RKO (cell line): ENCODE measurements at regions not wholly inside any gene's neighbourhood (a gene's known extent, or its start where the extent isn't known, plus 50 kb on each side); places are given as distances from the start of the nearest gene placed in this dataset.

Experiments used
- DNase-seq: peaks from one replicate; pipeline ENCODE4 v3.0.0-alpha.2; 2016; ENCODE audit warnings: low spot score

DNA sequence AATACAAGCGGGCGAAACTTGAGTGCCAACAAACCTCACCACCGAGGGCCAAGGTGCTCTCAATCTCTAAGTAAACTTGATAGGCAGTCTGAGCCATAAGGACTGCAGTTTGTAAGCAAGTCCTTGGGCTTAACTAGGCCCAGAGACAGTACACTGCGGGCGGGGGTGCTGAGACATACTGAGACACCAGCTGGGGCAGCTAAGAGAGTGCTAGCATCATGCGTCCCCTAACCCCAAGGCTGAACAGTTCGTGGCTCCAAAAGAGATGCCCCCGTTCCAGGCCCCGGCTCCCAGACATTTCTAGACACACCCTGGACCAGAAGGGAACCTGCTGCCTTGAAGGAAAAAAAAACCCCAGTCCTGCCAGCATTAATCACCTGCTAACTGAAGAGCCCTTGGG lies 126.8 kb upstream of the PRDX4 start:
- no peak for DNase-seq

DNA sequence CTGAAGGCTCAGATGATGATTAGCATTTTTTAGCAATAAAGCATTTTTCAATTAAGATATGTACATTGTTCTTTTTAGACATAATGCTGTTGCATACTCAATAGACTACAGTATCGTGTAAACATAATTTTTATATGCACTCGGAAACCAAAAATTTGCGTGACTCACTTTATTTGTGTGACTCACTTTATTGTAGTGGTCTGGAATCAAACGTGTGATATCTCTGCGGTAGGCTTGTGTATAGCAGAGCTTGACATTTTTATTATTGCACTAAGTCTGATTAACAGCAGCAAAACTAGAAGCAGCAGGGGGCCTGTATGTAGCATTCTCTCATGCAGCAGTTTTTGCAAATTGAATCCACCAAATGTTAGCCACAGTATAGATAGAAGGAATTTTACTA lies 119.1 kb upstream of the PRDX4 start:
- DNase-seq: peak; percentile 2

DNA sequence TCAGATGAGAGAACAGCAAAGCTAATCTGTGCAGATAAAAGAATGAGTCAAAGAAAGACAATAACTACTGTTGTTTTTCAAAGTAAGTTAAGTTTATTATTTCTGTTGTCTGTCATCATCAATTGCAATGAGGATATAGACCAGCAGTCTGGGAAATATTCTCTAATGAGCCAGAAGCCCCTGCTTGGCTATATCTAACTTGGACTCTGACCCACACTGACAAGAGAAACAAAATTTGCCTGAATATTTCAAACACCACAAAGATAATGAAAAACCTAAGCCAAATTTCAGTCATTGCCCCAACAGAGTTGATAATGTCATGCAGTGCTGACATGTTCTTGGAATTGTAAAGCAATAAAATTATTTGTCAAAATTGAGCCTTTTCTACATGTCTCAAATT lies 115.0 kb upstream of the PRDX4 start:
- DNase-seq: no peak

DNA sequence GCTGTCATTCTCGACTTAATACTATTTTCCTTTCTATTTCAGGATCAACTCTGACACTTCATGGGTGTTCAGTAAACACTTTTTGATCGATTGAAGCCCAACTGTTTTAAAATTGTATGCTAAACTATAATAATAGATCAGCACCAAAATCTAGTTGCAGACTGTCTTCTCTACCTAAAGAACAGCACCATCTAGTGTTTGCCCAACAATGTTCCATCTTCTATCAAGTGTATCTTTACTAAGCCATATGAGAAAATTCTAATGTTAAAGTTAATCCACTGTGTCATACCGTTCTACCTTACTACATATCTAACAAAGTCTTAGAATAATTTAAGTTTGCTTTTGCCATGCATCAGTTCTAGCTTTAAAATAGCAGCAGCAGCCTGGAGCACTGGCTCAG lies 113.0 kb upstream of the PRDX4 start:
- peak; percentile 67 for DNase-seq

DNA sequence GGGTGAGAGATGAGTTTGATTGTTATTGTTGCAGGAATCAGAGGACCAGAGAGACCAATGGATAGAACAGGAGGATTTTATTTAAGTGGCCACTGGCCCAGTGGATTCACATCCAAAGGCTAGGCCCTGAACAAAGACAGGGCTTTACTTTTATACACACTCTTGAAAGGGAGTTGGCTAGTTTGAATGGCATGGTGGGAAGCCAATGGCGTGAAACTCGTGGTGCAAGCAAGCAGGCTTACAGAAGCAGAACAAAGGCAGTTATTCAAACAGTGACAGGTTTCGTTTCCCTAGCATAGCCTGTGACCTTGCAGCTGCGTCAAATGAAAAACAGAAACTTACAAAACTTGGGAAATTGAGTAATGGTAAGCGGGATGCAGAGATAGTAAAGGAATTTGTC lies 110.2 kb upstream of the PRDX4 start:
- no peak for DNase-seq

DNA sequence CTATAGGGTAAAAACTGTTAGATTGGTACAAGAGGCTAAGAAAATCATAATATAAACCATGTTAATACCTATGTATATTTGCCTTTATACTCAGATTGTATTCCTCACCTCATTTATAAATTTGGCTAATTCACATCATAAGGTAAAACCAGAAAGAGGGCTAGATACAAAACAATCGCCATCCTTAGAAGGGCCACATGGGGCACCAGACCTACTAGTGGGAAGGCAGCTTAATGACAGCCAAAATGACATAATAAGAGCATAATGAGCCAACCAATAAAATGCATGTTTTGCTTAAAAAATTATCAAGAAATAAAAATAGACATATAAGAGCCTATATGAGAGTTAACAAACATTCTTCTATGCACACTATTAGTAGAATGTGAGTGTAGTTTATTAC lies 107.3 kb upstream of the PRDX4 start:
- peak; percentile 17 for DNase-seq

DNA sequence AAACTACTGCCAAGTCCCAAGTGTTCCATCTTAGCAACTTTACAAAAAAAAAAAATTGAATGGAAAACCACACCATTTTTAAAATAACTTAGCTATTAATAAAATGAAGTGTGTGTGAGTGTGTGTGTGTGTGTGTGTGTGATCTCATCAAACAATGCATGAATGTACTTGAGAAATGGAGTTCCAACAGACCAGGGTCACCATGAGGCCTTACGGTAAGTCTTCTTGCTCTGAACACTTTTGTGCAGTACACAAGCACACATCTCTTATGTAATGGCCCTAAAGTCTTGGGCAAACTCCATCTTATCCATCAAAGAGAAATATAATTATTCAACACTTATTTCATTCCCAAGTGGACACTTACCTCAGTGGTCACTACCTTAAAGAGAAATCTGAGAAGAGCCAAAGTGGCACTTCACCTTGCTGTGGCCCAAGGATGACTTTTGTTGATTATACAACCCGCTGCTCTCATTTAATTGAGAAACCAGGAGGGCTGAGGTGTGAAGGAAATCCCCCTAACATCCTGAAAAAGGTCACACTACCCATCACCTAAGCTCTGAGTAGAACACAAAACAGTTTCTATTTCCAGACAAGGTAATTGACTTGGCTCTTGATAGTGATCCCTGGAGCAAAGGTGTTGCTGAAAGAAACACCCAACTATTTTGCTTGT lies 96.5 kb upstream of the PRDX4 start:
- no peak for DNase-seq

DNA sequence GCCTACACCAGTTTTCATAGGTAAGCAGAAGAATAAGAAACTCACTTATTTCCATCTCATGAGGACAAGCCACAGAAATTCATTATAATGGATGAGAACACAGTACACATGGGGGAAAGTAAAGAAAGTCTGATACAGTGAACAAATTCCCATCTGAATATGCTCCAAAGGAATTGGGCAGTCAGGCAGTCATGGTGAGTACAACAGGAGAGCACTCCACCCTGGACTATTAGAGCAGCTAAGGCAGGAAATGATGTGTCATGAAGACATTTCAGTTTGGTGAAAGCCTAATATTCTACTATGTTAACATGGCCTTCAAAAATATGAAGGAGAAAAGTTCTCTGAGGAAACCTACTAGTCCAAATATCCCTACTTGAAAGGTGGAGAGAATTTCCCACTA lies 92.0 kb upstream of the PRDX4 start:
- DNase-seq: no peak

DNA sequence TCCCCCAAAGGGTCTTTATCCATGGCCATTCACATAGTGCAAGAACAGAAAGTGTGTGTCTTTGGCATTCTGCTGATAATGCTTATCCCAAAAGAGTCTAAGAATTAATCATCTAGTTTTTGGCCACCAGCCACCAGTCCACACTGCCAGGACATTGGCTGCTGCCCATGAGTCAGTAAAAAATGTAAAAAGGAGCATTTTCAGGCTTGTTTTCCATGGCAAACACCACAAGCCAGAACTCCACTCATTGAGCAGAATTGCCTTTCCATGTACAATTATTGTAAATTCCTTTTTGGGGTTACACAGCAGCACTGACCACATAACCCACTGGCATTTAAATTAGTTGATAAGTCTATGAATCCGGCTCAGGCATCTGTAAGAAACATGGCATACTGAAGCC lies 89.2 kb upstream of the PRDX4 start:
- DNase-seq: peak; percentile 29

DNA sequence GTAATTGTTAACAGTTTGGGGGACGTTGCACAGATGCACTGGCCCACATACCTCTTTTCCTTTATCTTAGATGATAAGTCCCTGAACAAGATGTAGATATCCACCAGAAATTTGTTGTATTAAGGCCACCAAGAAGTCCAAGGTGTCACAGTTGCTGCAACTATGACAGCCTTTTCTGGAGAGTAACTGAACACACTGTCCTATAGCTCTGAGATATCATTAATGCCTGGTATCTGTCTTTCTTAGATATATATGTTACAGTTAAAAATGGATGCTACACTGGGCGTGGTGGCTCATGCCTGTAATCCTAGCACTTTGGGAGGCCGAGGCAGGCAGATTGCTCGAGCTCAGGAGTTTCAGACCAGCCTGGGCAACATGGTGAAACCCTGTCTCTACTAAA lies 77.8 kb upstream of the PRDX4 start:
- no peak for DNase-seq

DNA sequence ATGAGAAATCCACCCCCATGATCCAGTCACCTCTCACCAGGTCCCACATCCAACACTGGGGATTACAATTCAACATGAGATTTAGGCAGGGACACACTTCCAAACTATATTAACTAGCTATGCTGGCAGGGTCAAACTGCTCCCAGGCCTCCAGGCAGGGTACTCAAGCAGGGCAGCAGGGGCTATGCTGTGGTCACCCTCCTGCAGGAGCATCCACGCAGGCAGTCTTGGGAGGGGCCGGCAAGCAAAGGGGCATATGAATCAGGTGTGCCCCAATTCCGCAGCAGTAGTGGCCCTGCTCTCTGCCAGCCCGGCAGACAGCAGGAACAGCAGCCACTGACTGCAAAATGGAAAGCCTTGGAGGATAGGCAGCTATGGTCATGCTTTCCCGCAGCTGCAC lies 74.6 kb upstream of the PRDX4 start:
- no peak for DNase-seq

DNA sequence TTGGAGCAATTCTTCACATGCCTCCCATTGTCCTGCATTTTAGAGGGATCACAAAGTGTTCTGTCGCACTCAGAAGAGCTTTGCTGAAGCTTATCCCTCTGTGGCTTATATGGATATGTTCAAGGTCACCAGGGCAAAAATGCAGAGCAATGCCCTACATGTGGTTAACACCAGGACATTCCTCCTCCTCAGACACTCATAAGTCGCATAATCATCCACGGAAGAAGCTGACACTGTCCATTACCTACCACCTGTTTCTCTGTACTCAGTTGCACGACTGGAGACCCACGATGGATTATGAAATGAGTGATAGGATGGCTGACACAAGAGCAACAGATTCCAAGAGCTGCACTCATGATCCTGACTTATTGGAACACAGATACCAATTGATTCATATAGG lies 68.7 kb upstream of the PRDX4 start:
- no peak for DNase-seq

DNA sequence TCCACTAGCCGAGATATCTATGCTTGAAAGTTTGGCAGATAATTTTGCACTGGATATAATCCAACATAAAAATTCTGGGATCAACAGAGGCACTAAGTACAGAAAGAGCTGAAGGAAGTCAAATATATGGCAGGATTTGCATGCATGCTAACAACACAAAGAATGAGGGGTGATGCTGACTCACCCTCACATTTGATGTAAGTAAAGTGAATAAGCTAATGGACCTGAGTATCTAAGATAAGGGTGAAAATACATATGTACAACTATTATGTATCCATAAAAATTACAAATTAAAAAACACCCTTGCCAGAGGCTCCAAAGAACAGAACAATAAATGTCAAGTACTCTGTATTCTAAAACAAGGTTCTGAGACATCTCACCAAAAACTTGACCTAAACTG lies 63.8 kb upstream of the PRDX4 start:
- no peak for DNase-seq

DNA sequence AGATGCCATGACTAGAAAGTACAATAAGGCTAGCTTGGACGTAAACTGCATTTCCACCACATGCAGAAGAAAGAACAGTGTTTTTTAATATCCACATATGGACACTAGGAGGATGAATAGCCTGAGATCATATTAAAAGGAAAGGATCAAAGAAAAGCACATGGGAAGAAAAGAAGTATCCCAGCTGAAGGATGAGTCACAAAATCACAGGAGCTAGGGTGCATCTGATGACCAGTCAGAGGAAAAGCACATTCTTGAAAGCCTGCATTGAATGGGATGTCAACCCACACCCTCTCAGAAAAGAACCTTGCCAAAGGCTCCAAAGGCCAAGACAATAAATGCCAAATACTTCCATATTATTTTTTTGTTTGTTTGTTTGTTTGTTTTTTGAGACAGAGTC lies 56.8 kb upstream of the PRDX4 start:
- peak; percentile 7 for DNase-seq

DNA sequence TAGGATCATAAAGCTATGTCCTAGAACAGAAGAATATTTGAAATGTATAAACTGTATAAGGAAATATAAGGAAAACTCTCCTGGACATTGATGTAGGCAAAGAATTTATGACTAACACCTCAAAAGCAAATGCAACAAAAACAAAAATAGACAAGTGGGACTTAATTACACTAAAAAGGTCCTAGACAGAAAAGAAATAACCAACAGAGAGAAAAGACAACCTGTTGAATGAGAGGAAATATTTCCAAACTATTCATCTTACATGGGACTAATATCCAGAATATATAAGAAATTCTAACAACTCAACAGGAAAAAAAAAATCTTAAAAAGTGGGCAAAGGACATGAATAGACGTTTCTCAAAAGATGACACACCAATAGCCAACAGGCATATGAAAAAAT lies 54.4 kb upstream of the PRDX4 start:
- no peak for DNase-seq

DNA sequence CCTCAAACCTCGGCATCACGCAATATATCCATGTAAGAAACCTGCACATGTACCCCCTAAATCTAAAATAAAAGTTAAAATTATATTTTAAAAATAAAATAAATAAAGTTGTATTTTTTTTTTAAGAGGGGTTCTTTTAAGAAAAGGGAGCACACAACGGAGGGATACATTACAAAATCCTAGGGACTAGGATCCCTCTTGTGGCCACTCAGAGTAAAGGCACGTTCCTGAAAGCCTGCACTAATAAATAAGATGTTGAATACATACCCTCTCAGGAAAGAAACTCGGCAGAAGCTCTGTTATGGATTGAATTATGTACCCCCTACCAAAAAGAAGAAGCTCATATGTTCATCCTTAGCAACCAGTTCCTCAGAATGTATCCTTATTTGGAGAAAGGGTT lies 50.9 kb upstream of the PRDX4 start:
- DNase-seq: peak; percentile 68
